Ovary (tissue), 7 donors: ENCODE measurements at regions not wholly inside any gene's neighbourhood (a gene's known extent, or its start where the extent isn't known, plus 50 kb on each side); places are given as distances from the start of the nearest gene placed in this dataset.

Experiments used
- DNase-seq, 5 donors: peaks; one replicate each; pipeline ENCODE4 v3.0.0-alpha.2; 2019 to 2020
- H3K27ac ChIP-seq, 2 donors: fragments of 200-600 bp; one replicate each; pipeline versions ENCODE4 v1.5.1 to v1.8.0; 2019 to 2022
- H3K27me3 ChIP-seq: fragments of 200-600 bp; one replicate; pipeline ENCODE4 v1.8.0; 2022
- H3K36me3 ChIP-seq: fragments of 200-600 bp; sonication (generic); one replicate; pipeline ENCODE4 v1.5.1; 2019
- H3K4me1 ChIP-seq: one replicate; pipeline ENCODE4 v1.8.1; 2013; ENCODE audit warnings: mild to moderate bottlenecking, moderate library complexity; ENCODE audit not compliant: insufficient read depth
- H3K4me3 ChIP-seq: fragments of 200-600 bp; sonication (generic); one replicate; pipeline ENCODE4 v1.5.1; 2017
- H3K9me3 ChIP-seq, 2 donors: fragments of 200-600 bp in 1 of 2; sonication (generic) in 1 of 2; one replicate each; pipeline versions ENCODE4 v1.5.1 to v1.8.1; 2013 to 2019; ENCODE audit warnings: mild to moderate bottlenecking in 1 of 2, moderate library complexity in 1 of 2
- CTCF ChIP-seq, 3 donors: fragments of 450-650 bp in 2 of 3; fragments of 200-600 bp in 1 of 3; IDR thresholded peaks; one replicate each; pipeline versions ENCODE4 v1.5.1 to v1.8.0; 2016 to 2022; ENCODE audit warnings: antibody characterized with exemption in 3 of 3, mild to moderate bottlenecking in 1 of 3
- EP300 ChIP-seq: sonication (generic); formaldehyde crosslinking; IDR thresholded peaks from one replicate; pipeline ENCODE4 v1.6.1; 2017; ENCODE audit warnings: antibody characterized with exemption
- POLR2A ChIP-seq: fragments of 450-650 bp; IDR thresholded peaks from one replicate; pipeline ENCODE4 v1.6.1; 2017; ENCODE audit warnings: antibody characterized with exemption, mild to moderate bottlenecking, moderate library complexity
- WGBS, 3 donors: extraction: QIAGEN DNeasy Blood & Tissue Kit in 1 of 3; methylation state at CpG; one replicate each; pipeline versions ENCODE4 v1.1.5 to v1.1.7; 2013 to 2017; 5-methylcytosine and 5-hydroxymethylcytosine counted together
- intact Hi-C, 4 donors: fragments of 100-400 bp; cut with DNase I; formaldehyde crosslinking; loops; one replicate each; pipeline versions ENCODE4 v1.11.0 to v1.15.1; 2022 to 2023
- donor health status: DM: no; HTN: no; CAD: no; lungs with moderate emphysema.
- donor health status: DM: no; HTN: no; CAD: no.
- donor health status: Bipolar disorder and iron deficiency.
- donor health status: DM: no; HTN: no; CAD: no.
- donor health status: DM: yes; HTN: yes; CAD: no.

GRCh38 chr10:69742356-69742695, 59.4 kb upstream of the COL13A1 start:
- H3K4me3 ChIP-seq: no peak overlapping the region
- no peak for DNase-seq
- intact Hi-C loops: no loop called here
- no peaks in the 10 kb centered on the region for H3K27me3 ChIP-seq
- TF ChIP-seq CTCF (IDR thresholded peaks at IDR 0.05) (no peak), POLR2A (no peak), EP300 (no peak)
- no peaks in the 10 kb centered on the region for H3K9me3 ChIP-seq
- no peaks in the 10 kb centered on the region for H3K36me3 ChIP-seq
- WGBS, 3 donors: 92 to 98% (median 97%) methylated on average over 1 of the region's 1 CpG
- H3K4me1 ChIP-seq: peaks cover 10% of the 10 kb centered on the region
- no peak overlapping the region for H3K27ac ChIP-seq

- 68 to 74% (median 72%) methylated on average over 6 of the region's 6 CpGs for WGBS, 3 donors
- DNase-seq: peak in 1 of 5 donors; percentile 67
- intact Hi-C loops: no loop called here
Observed at GRCh38 chr10:69742928-69743602, 58.6 kb upstream of the COL13A1 start.

GRCh38 chr10:69744971-69745370, 56.7 kb upstream of the COL13A1 start:
- no peak overlapping the region for H3K27ac ChIP-seq
- H3K4me3 ChIP-seq: no peak overlapping the region
- no peaks in the 10 kb centered on the region for H3K36me3 ChIP-seq
- intact Hi-C loops: no loop called here
- no peaks in the 10 kb centered on the region for H3K27me3 ChIP-seq
- H3K9me3 ChIP-seq: no peaks in the 10 kb centered on the region
- DNase-seq: no peak
- H3K4me1 ChIP-seq: peaks cover 2% of the 10 kb centered on the region
- TF ChIP-seq POLR2A (no peak), EP300 (no peak), CTCF (IDR thresholded peaks at IDR 0.05) (no peak)
- WGBS, 3 donors: 90 to 94% (median 90%) methylated on average over 4 of the region's 4 CpGs

More at GRCh38 chr10:69742928-69743602, 58.6 kb upstream of the COL13A1 start:
- no peak overlapping the region for H3K27ac ChIP-seq
- TF ChIP-seq CTCF (IDR thresholded peaks at IDR 0.05): no peak
- TF ChIP-seq POLR2A: no peak
- TF ChIP-seq EP300: no peak
- no peaks in the 10 kb centered on the region for H3K36me3 ChIP-seq
- no peaks in the 10 kb centered on the region for H3K9me3 ChIP-seq
- no peaks in the 10 kb centered on the region for H3K27me3 ChIP-seq
- H3K4me3 ChIP-seq: no peak overlapping the region
- H3K4me1 ChIP-seq: peaks cover 10% of the 10 kb centered on the region

- DNase-seq: no peak
- TF ChIP-seq CTCF (IDR thresholded peaks at IDR 0.05) (no peak), POLR2A (no peak), EP300 (no peak)
- Histone ChIP-seq H3K27ac (no peak overlapping the region), H3K36me3 (no peaks in the 10 kb centered on the region), H3K4me1 (no peaks in the 10 kb centered on the region), H3K4me3 (no peak overlapping the region), H3K9me3 (no peaks in the 10 kb centered on the region), H3K27me3 (no peaks in the 10 kb centered on the region)
- 87 to 90% (median 87%) methylated on average over 2 of the region's 2 CpGs for WGBS, 3 donors
- intact Hi-C loops: no loop called here
Observed at GRCh38 chr10:69745698-69746097, 56.0 kb upstream of the COL13A1 start.
